Activated T-helper 1 cell treated with anti-CD3 and anti-CD28 coated beads, Interleukin-12 subunit alpha, Interleukin-12 subunit beta, Interleukin-2, Interleukin-4 antibody, amounts not matched to agents 30 ng/mL and 10 ng/mL and 1 ng/mL, durations not matched to agents 14 hours and 24 hours and 36 hours (primary cell): ENCODE measurements at regions not wholly inside any gene's neighbourhood (a gene's known extent, or its start where the extent isn't known, plus 50 kb on each side); places are given as distances from the start of the nearest gene placed in this dataset.
"Not testable (repeated sequence)": the region's sequence is repeated elsewhere in the genome, so short reads cannot be mapped to it uniquely, and the experiment has no call there.

Experiments used
- DNase-seq: peaks from one replicate; pipeline ENCODE4 v3.0.0; 2021; ENCODE audit warnings: low spot score
- H3K27ac Mint-ChIP-seq: one replicate; pipeline ENCODE4 v1.8.0; 2021; ENCODE audit warnings: mild to moderate bottlenecking, mixed read lengths
- H3K27me3 Mint-ChIP-seq: one replicate; pipeline ENCODE4 v1.8.0; 2022; ENCODE audit warnings: mild to moderate bottlenecking, moderate library complexity, mixed read lengths; ENCODE audit not compliant: insufficient read depth
- H3K36me3 Mint-ChIP-seq: one replicate; pipeline ENCODE4 v1.8.0; 2021; ENCODE audit warnings: low read depth, mixed read lengths
- H3K4me1 Mint-ChIP-seq: one replicate; pipeline ENCODE4 v1.8.0; 2021; ENCODE audit warnings: low read depth, mixed read lengths
- H3K4me3 Mint-ChIP-seq: one replicate; pipeline ENCODE4 v1.8.0; 2021; ENCODE audit warnings: mild to moderate bottlenecking, moderate library complexity, mixed read lengths
- H3K9me3 Mint-ChIP-seq: one replicate; pipeline ENCODE4 v1.8.0; 2021; ENCODE audit warnings: mixed read lengths
- intact Hi-C: fragments of 100-400 bp; cut with micrococcal nuclease; formaldehyde crosslinking; loops from one replicate; pipeline ENCODE4 v1.15.1; 2024

GRCh38 chr16:73993878-73994277 is 302.7 kb upstream of the PSMD7 start:
- H3K36me3 Mint-ChIP-seq, result no peaks in the 10 kb centered on the region
- no peaks in the 10 kb centered on the region for H3K27me3 Mint-ChIP-seq
- no peaks in the 10 kb centered on the region for H3K4me1 Mint-ChIP-seq
- H3K9me3 Mint-ChIP-seq, result no peaks in the 10 kb centered on the region
- no peak overlapping the region for H3K4me3 Mint-ChIP-seq
- DNase-seq, result no peak
- H3K27ac Mint-ChIP-seq, result no peak overlapping the region
- intact Hi-C loops, result no loop called here

- DNase-seq, result no peak
- H3K4me1 Mint-ChIP-seq, result no peaks in the 10 kb centered on the region
- H3K27ac Mint-ChIP-seq, result no peak overlapping the region
- H3K4me3 Mint-ChIP-seq, result no peak overlapping the region
- no peaks in the 10 kb centered on the region for H3K27me3 Mint-ChIP-seq
- no peaks in the 10 kb centered on the region for H3K36me3 Mint-ChIP-seq
- intact Hi-C loops, result no loop called here
- peaks cover 14% of the 10 kb centered on the region for H3K9me3 Mint-ChIP-seq
Observed at GRCh38 chr16:73978407-73978784, 318.2 kb upstream of the PSMD7 start.

GRCh38 chr16:73976644-73977043 is 320.0 kb upstream of the PSMD7 start:
- H3K27me3 Mint-ChIP-seq, result no peaks in the 10 kb centered on the region
- no peaks in the 10 kb centered on the region for H3K36me3 Mint-ChIP-seq
- H3K27ac Mint-ChIP-seq, result no peak overlapping the region
- intact Hi-C loops, result no loop called here
- no peak for DNase-seq
- H3K9me3 Mint-ChIP-seq, result peaks cover 4% of the 10 kb centered on the region
- H3K4me3 Mint-ChIP-seq, result no peak overlapping the region
- no peaks in the 10 kb centered on the region for H3K4me1 Mint-ChIP-seq

- H3K27me3 Mint-ChIP-seq, result no peaks in the 10 kb centered on the region
- no peaks in the 10 kb centered on the region for H3K4me1 Mint-ChIP-seq
- no peak overlapping the region for H3K4me3 Mint-ChIP-seq
- H3K27ac Mint-ChIP-seq, result no peak overlapping the region
- H3K36me3 Mint-ChIP-seq, result no peaks in the 10 kb centered on the region
- intact Hi-C loops, result no loop called here
- DNase-seq, result no peak
- no peaks in the 10 kb centered on the region for H3K9me3 Mint-ChIP-seq
Observed at GRCh38 chr16:73973174-73973573, 323.4 kb upstream of the PSMD7 start.

GRCh38 chr16:73966851-73967250 is 329.8 kb upstream of the PSMD7 start:
- Mint-ChIP-seq H3K4me1 (no peaks in the 10 kb centered on the region), H3K4me3 (no peak overlapping the region), H3K27ac (no peak overlapping the region), H3K9me3 (no peaks in the 10 kb centered on the region), H3K36me3 (no peaks in the 10 kb centered on the region), H3K27me3 (no peaks in the 10 kb centered on the region)
- DNase-seq, result no peak
- intact Hi-C loops, result no loop called here

GRCh38 chr16:73965591-73965990 is 331.0 kb upstream of the PSMD7 start:
- H3K27me3 Mint-ChIP-seq, result no peaks in the 10 kb centered on the region
- H3K27ac Mint-ChIP-seq, result no peak overlapping the region
- no peak overlapping the region for H3K4me3 Mint-ChIP-seq
- H3K4me1 Mint-ChIP-seq, result no peaks in the 10 kb centered on the region
- no peaks in the 10 kb centered on the region for H3K9me3 Mint-ChIP-seq
- no peak for DNase-seq
- intact Hi-C loops, result no loop called here
- H3K36me3 Mint-ChIP-seq, result no peaks in the 10 kb centered on the region

- no peaks in the 10 kb centered on the region for H3K9me3 Mint-ChIP-seq
Observed at GRCh38 chr16:73956587-73957494, 339.8 kb upstream of the PSMD7 start.

GRCh38 chr16:73955702-73956101 is 340.9 kb upstream of the PSMD7 start:
- H3K4me1 Mint-ChIP-seq, result no peaks in the 10 kb centered on the region
- no peaks in the 10 kb centered on the region for H3K9me3 Mint-ChIP-seq
- H3K27me3 Mint-ChIP-seq, result no peaks in the 10 kb centered on the region
- intact Hi-C loops, result no loop called here
- DNase-seq, result no peak
- no peaks in the 10 kb centered on the region for H3K36me3 Mint-ChIP-seq
- no peak overlapping the region for H3K4me3 Mint-ChIP-seq
- no peak overlapping the region for H3K27ac Mint-ChIP-seq

More at GRCh38 chr16:73956587-73957494, 339.8 kb upstream of the PSMD7 start:
- intact Hi-C loops, result no loop called here
- Mint-ChIP-seq H3K36me3 (no peaks in the 10 kb centered on the region), H3K27me3 (no peaks in the 10 kb centered on the region), H3K4me1 (no peaks in the 10 kb centered on the region), H3K27ac (no peak overlapping the region), H3K4me3 (no peak overlapping the region)
- DNase-seq, result no peak

- Mint-ChIP-seq H3K27ac (no peak overlapping the region), H3K36me3 (no peaks in the 10 kb centered on the region), H3K4me1 (no peaks in the 10 kb centered on the region), H3K9me3 (no peaks in the 10 kb centered on the region), H3K4me3 (no peak overlapping the region), H3K27me3 (no peaks in the 10 kb centered on the region)
- no peak for DNase-seq
- intact Hi-C loops, result no loop called here
Observed at GRCh38 chr16:73955255-73955654, 341.4 kb upstream of the PSMD7 start.

- Mint-ChIP-seq H3K27ac (no peak overlapping the region), H3K36me3 (no peaks in the 10 kb centered on the region), H3K4me1 (no peaks in the 10 kb centered on the region), H3K27me3 (no peaks in the 10 kb centered on the region), H3K4me3 (no peak overlapping the region), H3K9me3 (no peaks in the 10 kb centered on the region)
- intact Hi-C loops, result no loop called here
- DNase-seq, result no peak
Observed at GRCh38 chr16:73951481-73951880, 345.1 kb upstream of the PSMD7 start.

- Mint-ChIP-seq H3K9me3 (no peaks in the 10 kb centered on the region), H3K4me1 (no peaks in the 10 kb centered on the region), H3K36me3 (no peaks in the 10 kb centered on the region), H3K4me3 (no peak overlapping the region), H3K27ac (no peak overlapping the region), H3K27me3 (no peaks in the 10 kb centered on the region)
- intact Hi-C loops, result no loop called here
- DNase-seq, result no peak
Observed at GRCh38 chr16:73949574-73950320, 346.9 kb upstream of the PSMD7 start.

GRCh38 chr16:73945631-73946030 is 351.0 kb upstream of the PSMD7 start:
- Mint-ChIP-seq H3K36me3 (no peaks in the 10 kb centered on the region), H3K9me3 (no peaks in the 10 kb centered on the region), H3K27ac (no peak overlapping the region), H3K4me3 (no peak overlapping the region), H3K27me3 (no peaks in the 10 kb centered on the region), H3K4me1 (no peaks in the 10 kb centered on the region)
- intact Hi-C loops, result no loop called here
- DNase-seq, result no peak

GRCh38 chr16:73943184-73943583 is 353.4 kb upstream of the PSMD7 start:
- H3K4me1 Mint-ChIP-seq, H3K9me3 Mint-ChIP-seq, H3K27ac Mint-ChIP-seq, H3K4me3 Mint-ChIP-seq, intact Hi-C loops, DNase-seq, H3K36me3 Mint-ChIP-seq, H3K27me3 Mint-ChIP-seq: not testable (repeated sequence)
